T-helper 1 cell treated with Interleukin-12 subunit alpha and Interleukin-12 subunit beta and Interleukin-4 antibody, amounts not matched to agents 30 μg/mL and 1 μg/mL, for 36 hours (primary cell): ENCODE measurements at regions not wholly inside any gene's neighbourhood (a gene's known extent, or its start where the extent isn't known, plus 50 kb on each side); places are given as distances from the start of the nearest gene placed in this dataset.

Experiments used
- H3K27ac Mint-ChIP-seq: one replicate; pipeline ENCODE4 v1.8.0; 2021; ENCODE audit warnings: mild to moderate bottlenecking, mixed read lengths
- H3K27me3 Mint-ChIP-seq: one replicate; pipeline ENCODE4 v1.8.0; 2021; ENCODE audit warnings: low read depth, mixed read lengths
- H3K36me3 Mint-ChIP-seq: one replicate; pipeline ENCODE4 v1.8.0; 2021; ENCODE audit warnings: low read depth, mixed read lengths
- H3K4me1 Mint-ChIP-seq: one replicate; pipeline ENCODE4 v1.8.0; 2021; ENCODE audit warnings: low read depth, mixed read lengths
- H3K4me3 Mint-ChIP-seq: one replicate; pipeline ENCODE4 v1.8.0; 2021; ENCODE audit warnings: mild to moderate bottlenecking, moderate library complexity, mixed read lengths
- H3K9me3 Mint-ChIP-seq: one replicate; pipeline ENCODE4 v1.8.0; 2021; ENCODE audit warnings: mixed read lengths

- no peaks in the 10 kb centered on the region for H3K36me3 Mint-ChIP-seq
- H3K27me3 Mint-ChIP-seq: no peaks in the 10 kb centered on the region
- no peaks in the 10 kb centered on the region for H3K4me1 Mint-ChIP-seq
- H3K27ac Mint-ChIP-seq: no peak overlapping the region
- H3K4me3 Mint-ChIP-seq: no peak overlapping the region
- H3K9me3 Mint-ChIP-seq: no peaks in the 10 kb centered on the region
Observed at GRCh38 chr9:8158574-8158973, 359.0 kb upstream of the DMAC1 start.

- Mint-ChIP-seq H3K9me3 (no peaks in the 10 kb centered on the region), H3K27ac (no peak overlapping the region), H3K36me3 (no peaks in the 10 kb centered on the region), H3K4me3 (no peak overlapping the region), H3K4me1 (no peaks in the 10 kb centered on the region), H3K27me3 (no peaks in the 10 kb centered on the region)
Observed at GRCh38 chr9:8157683-8158324, 358.2 kb upstream of the DMAC1 start.

- H3K4me3 Mint-ChIP-seq: no peak overlapping the region
- H3K36me3 Mint-ChIP-seq: no peaks in the 10 kb centered on the region
- H3K9me3 Mint-ChIP-seq: peaks cover 5% of the 10 kb centered on the region
- H3K27ac Mint-ChIP-seq: no peak overlapping the region
- no peaks in the 10 kb centered on the region for H3K4me1 Mint-ChIP-seq
- no peaks in the 10 kb centered on the region for H3K27me3 Mint-ChIP-seq
Observed at GRCh38 chr9:8156346-8156745, 356.8 kb upstream of the DMAC1 start.

GRCh38 chr9:8155706-8156105 is 356.1 kb upstream of the DMAC1 start:
- no peaks in the 10 kb centered on the region for H3K27me3 Mint-ChIP-seq
- no peaks in the 10 kb centered on the region for H3K4me1 Mint-ChIP-seq
- H3K9me3 Mint-ChIP-seq: peaks cover 11% of the 10 kb centered on the region
- H3K36me3 Mint-ChIP-seq: no peaks in the 10 kb centered on the region
- H3K4me3 Mint-ChIP-seq: no peak overlapping the region
- H3K27ac Mint-ChIP-seq: no peak overlapping the region

GRCh38 chr9:8143677-8144076 is 344.1 kb upstream of the DMAC1 start:
- peaks cover 7% of the 10 kb centered on the region for H3K9me3 Mint-ChIP-seq
- H3K4me3 Mint-ChIP-seq: no peak overlapping the region
- H3K27ac Mint-ChIP-seq: no peak overlapping the region
- H3K36me3 Mint-ChIP-seq: no peaks in the 10 kb centered on the region
- H3K27me3 Mint-ChIP-seq: no peaks in the 10 kb centered on the region
- H3K4me1 Mint-ChIP-seq: no peaks in the 10 kb centered on the region

- Mint-ChIP-seq H3K9me3 (no peaks in the 10 kb centered on the region), H3K27me3 (no peaks in the 10 kb centered on the region), H3K36me3 (no peaks in the 10 kb centered on the region), H3K27ac (no peak overlapping the region), H3K4me1 (no peaks in the 10 kb centered on the region), H3K4me3 (no peak overlapping the region)
Observed at GRCh38 chr9:8140557-8140956, 341.0 kb upstream of the DMAC1 start.

GRCh38 chr9:8139756-8140155 is 340.2 kb upstream of the DMAC1 start:
- no peaks in the 10 kb centered on the region for H3K27me3 Mint-ChIP-seq
- H3K4me1 Mint-ChIP-seq: no peaks in the 10 kb centered on the region
- H3K36me3 Mint-ChIP-seq: no peaks in the 10 kb centered on the region
- no peak overlapping the region for H3K4me3 Mint-ChIP-seq
- no peak overlapping the region for H3K27ac Mint-ChIP-seq
- H3K9me3 Mint-ChIP-seq: no peaks in the 10 kb centered on the region

- Mint-ChIP-seq H3K36me3 (no peaks in the 10 kb centered on the region), H3K27me3 (no peaks in the 10 kb centered on the region), H3K27ac (no peak overlapping the region), H3K4me3 (no peak overlapping the region), H3K4me1 (no peaks in the 10 kb centered on the region), H3K9me3 (no peaks in the 10 kb centered on the region)
Observed at GRCh38 chr9:8136477-8136876, 336.9 kb upstream of the DMAC1 start.

GRCh38 chr9:8134635-8135034 is 335.1 kb upstream of the DMAC1 start:
- H3K36me3 Mint-ChIP-seq: no peaks in the 10 kb centered on the region
- no peak overlapping the region for H3K27ac Mint-ChIP-seq

GRCh38 chr9:8133606-8134005 is 334.0 kb upstream of the DMAC1 start:
- Mint-ChIP-seq H3K9me3 (no peaks in the 10 kb centered on the region), H3K4me3 (no peak overlapping the region), H3K36me3 (no peaks in the 10 kb centered on the region), H3K27ac (no peak overlapping the region), H3K27me3 (no peaks in the 10 kb centered on the region), H3K4me1 (no peaks in the 10 kb centered on the region)

More at GRCh38 chr9:8134635-8135034, 335.1 kb upstream of the DMAC1 start:
- Mint-ChIP-seq H3K27me3 (no peaks in the 10 kb centered on the region), H3K9me3 (no peaks in the 10 kb centered on the region), H3K4me3 (no peak overlapping the region), H3K4me1 (no peaks in the 10 kb centered on the region)

- no peak overlapping the region for H3K27ac Mint-ChIP-seq
- H3K27me3 Mint-ChIP-seq: no peaks in the 10 kb centered on the region
- H3K36me3 Mint-ChIP-seq: no peaks in the 10 kb centered on the region
- peaks cover 9% of the 10 kb centered on the region for H3K4me1 Mint-ChIP-seq
- H3K9me3 Mint-ChIP-seq: no peaks in the 10 kb centered on the region
- H3K4me3 Mint-ChIP-seq: no peak overlapping the region
Observed at GRCh38 chr9:8115570-8115969, 316.0 kb upstream of the DMAC1 start.

- H3K4me3 Mint-ChIP-seq: no peak overlapping the region
- peaks cover 9% of the 10 kb centered on the region for H3K4me1 Mint-ChIP-seq
- no peaks in the 10 kb centered on the region for H3K9me3 Mint-ChIP-seq
- no peaks in the 10 kb centered on the region for H3K36me3 Mint-ChIP-seq
- H3K27ac Mint-ChIP-seq: no peak overlapping the region
- no peaks in the 10 kb centered on the region for H3K27me3 Mint-ChIP-seq
Observed at GRCh38 chr9:8114826-8115225, 315.2 kb upstream of the DMAC1 start.

- Mint-ChIP-seq H3K9me3 (peaks cover 6% of the 10 kb centered on the region), H3K4me3 (no peak overlapping the region), H3K27ac (no peak overlapping the region), H3K36me3 (no peaks in the 10 kb centered on the region), H3K27me3 (no peaks in the 10 kb centered on the region), H3K4me1 (no peaks in the 10 kb centered on the region)
Observed at GRCh38 chr9:8106362-8106761, 306.8 kb upstream of the DMAC1 start.

GRCh38 chr9:8101607-8102006 is 302.0 kb upstream of the DMAC1 start:
- Mint-ChIP-seq H3K27me3 (no peaks in the 10 kb centered on the region), H3K27ac (no peak overlapping the region), H3K4me3 (no peak overlapping the region), H3K36me3 (no peaks in the 10 kb centered on the region), H3K4me1 (no peaks in the 10 kb centered on the region), H3K9me3 (peaks cover 6% of the 10 kb centered on the region)

GRCh38 chr9:8096091-8096490 is 296.5 kb upstream of the DMAC1 start:
- Mint-ChIP-seq H3K36me3 (no peaks in the 10 kb centered on the region), H3K4me3 (no peak overlapping the region), H3K27ac (no peak overlapping the region), H3K9me3 (peaks cover 5% of the 10 kb centered on the region), H3K27me3 (no peaks in the 10 kb centered on the region), H3K4me1 (no peaks in the 10 kb centered on the region)

GRCh38 chr9:8095672-8096086 is 296.1 kb upstream of the DMAC1 start:
- H3K27me3 Mint-ChIP-seq: no peaks in the 10 kb centered on the region

More at GRCh38 chr9:8095672-8096086, 296.1 kb upstream of the DMAC1 start:
- H3K36me3 Mint-ChIP-seq: no peaks in the 10 kb centered on the region
- no peak overlapping the region for H3K27ac Mint-ChIP-seq
- no peak overlapping the region for H3K4me3 Mint-ChIP-seq
- peaks cover 5% of the 10 kb centered on the region for H3K9me3 Mint-ChIP-seq
- H3K4me1 Mint-ChIP-seq: no peaks in the 10 kb centered on the region
